ENCODE measurements at regions not wholly inside any gene's neighbourhood (a gene's known extent, or its start where the extent isn't known, plus 50 kb on each side); places are given as distances from the start of the nearest gene placed in this dataset.

- no peak overlapping the region for H3K27ac ChIP-seq (ENCODE audit: low read depth, low read length)
- H3K27me3 ChIP-seq (ENCODE audit: insufficient read depth, low read length), result no peaks in the 10 kb centered on the region
- H3K9me3 ChIP-seq (ENCODE audit: insufficient read depth, low read depth, low read length), result no peaks in the 10 kb centered on the region; the same call in 1 of the 2 replicates
- H3K4me3 ChIP-seq (ENCODE audit: low read length), result no peak overlapping the region
- H3K4me1 ChIP-seq (ENCODE audit: insufficient read depth, low read length), result 0 out of 2 replicates have a peak, but pooled peaks cover 2% of the 10 kb centered on the region
- H3K36me3 ChIP-seq (ENCODE audit: insufficient read depth, low read length), result no peaks in the 10 kb centered on the region
- no peak overlapping the region for H3K9ac ChIP-seq (ENCODE audit: low read depth, low read length)
- WGBS, result 84% methylated on average over 2 of the region's 2 CpGs
Measured at GRCh38 chr10:33547976-33548375, 213.5 kb upstream of the NRP1 start.

GRCh38 chr10:33546031-33546430, 211.6 kb upstream of the NRP1 start:
- H3K9me3 ChIP-seq (ENCODE audit: insufficient read depth, low read depth, low read length), result no peaks in the 10 kb centered on the region; the same call in 1 of the 2 replicates

GRCh38 chr10:33542752-33543505, 208.5 kb upstream of the NRP1 start:
- WGBS, result 100% methylated on average over 2 of the region's 2 CpGs
- H3K27ac ChIP-seq (ENCODE audit: low read depth, low read length), result no peak overlapping the region

More at GRCh38 chr10:33546031-33546430, 211.6 kb upstream of the NRP1 start:
- Histone ChIP-seq H3K9ac (ENCODE audit: low read depth, low read length) (no peak overlapping the region), H3K4me1 (ENCODE audit: insufficient read depth, low read length) (no peaks in the 10 kb centered on the region), H3K27ac (ENCODE audit: low read depth, low read length) (no peak overlapping the region), H3K4me3 (ENCODE audit: low read length) (no peak overlapping the region), H3K27me3 (ENCODE audit: insufficient read depth, low read length) (no peaks in the 10 kb centered on the region), H3K36me3 (ENCODE audit: insufficient read depth, low read length) (no peaks in the 10 kb centered on the region)
- 96% methylated on average over 1 of the region's 1 CpG for WGBS

GRCh38 chr10:33539116-33539515, 204.6 kb upstream of the NRP1 start:
- 0 out of 2 replicates have a peak, but pooled peaks cover 7% of the 10 kb centered on the region for H3K4me1 ChIP-seq (ENCODE audit: insufficient read depth, low read length)
- no peaks in the 10 kb centered on the region for H3K27me3 ChIP-seq (ENCODE audit: insufficient read depth, low read length)
- no peak overlapping the region for H3K4me3 ChIP-seq (ENCODE audit: low read length)
- H3K36me3 ChIP-seq (ENCODE audit: insufficient read depth, low read length), result no peaks in the 10 kb centered on the region
- H3K27ac ChIP-seq (ENCODE audit: low read depth, low read length), result no peak overlapping the region
- H3K9ac ChIP-seq (ENCODE audit: low read depth, low read length), result no peak overlapping the region
- WGBS, result 93% methylated on average over 4 of the region's 4 CpGs
- H3K9me3 ChIP-seq (ENCODE audit: insufficient read depth, low read depth, low read length), result no peaks in the 10 kb centered on the region

More at GRCh38 chr10:33542752-33543505, 208.5 kb upstream of the NRP1 start:
- H3K27me3 ChIP-seq (ENCODE audit: insufficient read depth, low read length), result no peaks in the 10 kb centered on the region
- no peaks in the 10 kb centered on the region for H3K4me1 ChIP-seq (ENCODE audit: insufficient read depth, low read length)
- H3K36me3 ChIP-seq (ENCODE audit: insufficient read depth, low read length), result no peaks in the 10 kb centered on the region
- no peak overlapping the region for H3K4me3 ChIP-seq (ENCODE audit: low read length)
- H3K9me3 ChIP-seq (ENCODE audit: insufficient read depth, low read depth, low read length), result no peaks in the 10 kb centered on the region; the same call in 1 of the 2 replicates
- H3K9ac ChIP-seq (ENCODE audit: low read depth, low read length), result no peak overlapping the region

- 100% methylated on average over 1 of the region's 1 CpG for WGBS
Measured at GRCh38 chr10:33537066-33537465, 202.6 kb upstream of the NRP1 start.

GRCh38 chr10:33536508-33536907, 202.0 kb upstream of the NRP1 start:
- no peak overlapping the region for H3K27ac ChIP-seq (ENCODE audit: low read depth, low read length)
- H3K4me3 ChIP-seq (ENCODE audit: low read length), result no peak overlapping the region
- no peak overlapping the region for H3K9ac ChIP-seq (ENCODE audit: low read depth, low read length)
- peaks cover 12% of the 10 kb centered on the region for H3K4me1 ChIP-seq (ENCODE audit: insufficient read depth, low read length)
- H3K9me3 ChIP-seq (ENCODE audit: insufficient read depth, low read depth, low read length), result no peaks in the 10 kb centered on the region
- H3K27me3 ChIP-seq (ENCODE audit: insufficient read depth, low read length), result no peaks in the 10 kb centered on the region
- no peaks in the 10 kb centered on the region for H3K36me3 ChIP-seq (ENCODE audit: insufficient read depth, low read length)
- WGBS, result 88% methylated on average over 3 of the region's 3 CpGs

More at GRCh38 chr10:33537066-33537465, 202.6 kb upstream of the NRP1 start:
- Histone ChIP-seq H3K27ac (ENCODE audit: low read depth, low read length) (no peak overlapping the region), H3K9ac (ENCODE audit: low read depth, low read length) (no peak overlapping the region), H3K4me1 (ENCODE audit: insufficient read depth, low read length) (0 out of 2 replicates have a peak, but pooled peaks cover 7% of the 10 kb centered on the region), H3K4me3 (ENCODE audit: low read length) (no peak overlapping the region), H3K36me3 (ENCODE audit: insufficient read depth, low read length) (no peaks in the 10 kb centered on the region), H3K9me3 (ENCODE audit: insufficient read depth, low read depth, low read length) (no peaks in the 10 kb centered on the region), H3K27me3 (ENCODE audit: insufficient read depth, low read length) (no peaks in the 10 kb centered on the region)

GRCh38 chr10:33535866-33536265, 201.4 kb upstream of the NRP1 start:
- no peak overlapping the region for H3K4me3 ChIP-seq (ENCODE audit: low read length)
- no peak overlapping the region for H3K9ac ChIP-seq (ENCODE audit: low read depth, low read length)
- no peaks in the 10 kb centered on the region for H3K36me3 ChIP-seq (ENCODE audit: insufficient read depth, low read length)
- no peak overlapping the region for H3K27ac ChIP-seq (ENCODE audit: low read depth, low read length)
- peaks cover 12% of the 10 kb centered on the region for H3K4me1 ChIP-seq (ENCODE audit: insufficient read depth, low read length)
- no peaks in the 10 kb centered on the region for H3K9me3 ChIP-seq (ENCODE audit: insufficient read depth, low read depth, low read length)
- no peaks in the 10 kb centered on the region for H3K27me3 ChIP-seq (ENCODE audit: insufficient read depth, low read length)

GRCh38 chr10:33534416-33534815, 199.9 kb upstream of the NRP1 start:
- Histone ChIP-seq H3K27ac (ENCODE audit: low read depth, low read length) (no peak overlapping the region), H3K9ac (ENCODE audit: low read depth, low read length) (no peak overlapping the region), H3K27me3 (ENCODE audit: insufficient read depth, low read length) (no peaks in the 10 kb centered on the region), H3K36me3 (ENCODE audit: insufficient read depth, low read length) (no peaks in the 10 kb centered on the region), H3K4me1 (ENCODE audit: insufficient read depth, low read length) (peaks cover 12% of the 10 kb centered on the region), H3K9me3 (ENCODE audit: insufficient read depth, low read depth, low read length) (0 out of 2 replicates have a peak, but pooled peaks cover 10% of the 10 kb centered on the region), H3K4me3 (ENCODE audit: low read length) (no peak overlapping the region)
- WGBS, result 97% methylated on average over 4 of the region's 4 CpGs

- H3K27ac ChIP-seq (ENCODE audit: low read depth, low read length), result no peak overlapping the region
- peaks cover 12% of the 10 kb centered on the region for H3K4me1 ChIP-seq (ENCODE audit: insufficient read depth, low read length)
- no peaks in the 10 kb centered on the region for H3K36me3 ChIP-seq (ENCODE audit: insufficient read depth, low read length)
- H3K9me3 ChIP-seq (ENCODE audit: insufficient read depth, low read depth, low read length), result 0 out of 2 replicates have a peak, but pooled peaks cover 10% of the 10 kb centered on the region
- H3K27me3 ChIP-seq (ENCODE audit: insufficient read depth, low read length), result no peaks in the 10 kb centered on the region
- WGBS, result 95% methylated on average over 5 of the region's 5 CpGs
- H3K9ac ChIP-seq (ENCODE audit: low read depth, low read length), result no peak overlapping the region
- no peak overlapping the region for H3K4me3 ChIP-seq (ENCODE audit: low read length)
Measured at GRCh38 chr10:33533612-33534011, 199.1 kb upstream of the NRP1 start.

- WGBS, result 83% methylated on average over 7 of the region's 7 CpGs
- Histone ChIP-seq H3K27ac (ENCODE audit: low read depth, low read length) (no peak overlapping the region), H3K4me1 (ENCODE audit: insufficient read depth, low read length) (peaks cover 12% of the 10 kb centered on the region), H3K4me3 (ENCODE audit: low read length) (no peak overlapping the region), H3K36me3 (ENCODE audit: insufficient read depth, low read length) (no peaks in the 10 kb centered on the region), H3K27me3 (ENCODE audit: insufficient read depth, low read length) (no peaks in the 10 kb centered on the region), H3K9me3 (ENCODE audit: insufficient read depth, low read depth, low read length) (0 out of 2 replicates have a peak, but pooled peaks cover 10% of the 10 kb centered on the region), H3K9ac (ENCODE audit: low read depth, low read length) (no peak overlapping the region)
Measured at GRCh38 chr10:33532901-33533300, 198.4 kb upstream of the NRP1 start.

GRCh38 chr10:33529234-33529633, 194.8 kb upstream of the NRP1 start:
- no peak overlapping the region for H3K4me3 ChIP-seq (ENCODE audit: low read length)
- H3K9me3 ChIP-seq (ENCODE audit: insufficient read depth, low read depth, low read length), result 0 out of 2 replicates have a peak, but pooled peaks cover 10% of the 10 kb centered on the region
- no peak overlapping the region for H3K27ac ChIP-seq (ENCODE audit: low read depth, low read length)
- no peaks in the 10 kb centered on the region for H3K27me3 ChIP-seq (ENCODE audit: insufficient read depth, low read length)
- H3K4me1 ChIP-seq (ENCODE audit: insufficient read depth, low read length), result peaks cover 5% of the 10 kb centered on the region
- H3K9ac ChIP-seq (ENCODE audit: low read depth, low read length), result no peak overlapping the region
- no peaks in the 10 kb centered on the region for H3K36me3 ChIP-seq (ENCODE audit: insufficient read depth, low read length)
